ENCODE measurements at regions not wholly inside any gene's neighbourhood (a gene's known extent, or its start where the extent isn't known, plus 50 kb on each side); places are given as distances from the start of the nearest gene placed in this dataset.

DNA sequence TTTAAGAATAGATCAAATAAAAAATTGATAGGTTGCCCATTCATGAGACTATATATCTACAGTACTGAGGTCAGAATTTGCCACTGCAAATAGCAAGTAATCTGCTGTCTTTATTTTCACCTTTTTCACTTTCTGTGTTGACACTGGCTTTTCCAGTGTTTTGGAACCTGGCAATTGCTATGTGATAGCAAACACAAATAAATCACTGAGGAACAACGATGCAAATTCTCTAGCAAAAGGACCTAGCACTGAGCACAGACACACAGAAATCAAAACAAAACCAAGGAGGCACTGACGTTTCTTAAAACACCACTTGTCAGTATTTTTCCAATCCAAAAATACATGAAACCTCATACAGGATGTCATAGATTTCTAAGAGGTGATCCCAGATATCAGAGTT lies 210.7 kb downstream of the DHX15 start:
- no peaks in the 10 kb centered on the region for H3K36me3 Mint-ChIP-seq
- H3K36me3 ChIP-seq (ENCODE audit: control insufficient read depth in 2 of 3, insufficient read depth in 3 of 3, low read length in 3 of 3), result no peaks in the 10 kb centered on the region
- no peak overlapping the region for H3K4me3 ChIP-seq (ENCODE audit: low read length)
- H3K27me3 ChIP-seq (ENCODE audit: control insufficient read depth in 2 of 2, insufficient read depth in 2 of 2, low read length in 2 of 2), result no peaks in the 10 kb centered on the region
- H3K9me3 ChIP-seq (ENCODE audit: control insufficient read depth in 2 of 3, low read length in 3 of 3), result no peaks in the 10 kb centered on the region
- intact Hi-C loops (cut with micrococcal nuclease), result no loop called here
- H3K4me1 ChIP-seq (ENCODE audit: control insufficient read depth in 2 of 2, insufficient read depth in 2 of 2, low read length in 2 of 2), result no peaks in the 10 kb centered on the region
- H3K27ac Mint-ChIP-seq, result no peak overlapping the region
- ChIA-PET POLR2A (no interaction called here), CTCF (no interaction called here)
- ATAC-seq (no peak), DNase-seq (no peak)
- no peak overlapping the region for H3K27ac ChIP-seq (ENCODE audit: low read depth, low read length)
- no peaks in the 10 kb centered on the region for H3K4me1 Mint-ChIP-seq
- no peak overlapping the region for H3K4me3 Mint-ChIP-seq
- H3K27me3 Mint-ChIP-seq, result peaks cover 0 to 11% (median 6%) of the 10 kb centered on the region in 5 donors
- peaks cover 0 to 6% (median 2%) of the 10 kb centered on the region in 11 donors for H3K9me3 Mint-ChIP-seq

DNA sequence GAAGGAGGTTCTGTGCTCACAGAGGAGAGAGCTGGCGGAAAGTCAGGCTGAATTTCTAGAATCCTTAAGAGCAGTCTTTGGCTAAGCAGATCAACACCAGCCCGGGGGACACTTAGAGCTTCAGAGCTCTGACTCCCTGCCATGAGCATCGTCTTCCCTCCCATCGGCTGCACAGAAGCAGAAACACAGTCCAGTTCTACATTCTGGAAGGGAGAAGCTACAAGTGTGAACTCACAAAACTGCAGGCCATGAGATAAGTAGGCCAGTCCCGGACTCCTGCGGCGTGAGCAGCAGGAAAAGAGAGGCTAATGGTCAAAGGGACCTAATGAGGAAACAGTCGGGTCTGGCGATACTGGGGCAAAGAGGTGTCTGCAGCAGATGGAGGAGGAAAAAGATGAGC lies 211.5 kb downstream of the DHX15 start:
- H3K27me3 Mint-ChIP-seq, result peaks cover 0 to 11% (median 6%) of the 10 kb centered on the region in 5 donors
- H3K36me3 Mint-ChIP-seq, result no peaks in the 10 kb centered on the region
- Histone ChIP-seq H3K27me3 (ENCODE audit: control insufficient read depth in 2 of 2, insufficient read depth in 2 of 2, low read length in 2 of 2) (no peaks in the 10 kb centered on the region), H3K27ac (ENCODE audit: low read depth, low read length) (no peak overlapping the region), H3K4me1 (ENCODE audit: control insufficient read depth in 2 of 2, insufficient read depth in 2 of 2, low read length in 2 of 2) (no peaks in the 10 kb centered on the region), H3K9me3 (ENCODE audit: control insufficient read depth in 2 of 3, low read length in 3 of 3) (no peaks in the 10 kb centered on the region), H3K4me3 (ENCODE audit: low read length) (no peak overlapping the region), H3K36me3 (ENCODE audit: control insufficient read depth in 2 of 3, insufficient read depth in 3 of 3, low read length in 3 of 3) (no peaks in the 10 kb centered on the region)
- ChIA-PET CTCF (no interaction called here), POLR2A (no interaction called here)
- intact Hi-C loops (cut with micrococcal nuclease), result no loop called here
- ATAC-seq, result no peak
- H3K4me1 Mint-ChIP-seq, result no peaks in the 10 kb centered on the region
- no peak for DNase-seq
- H3K27ac Mint-ChIP-seq, result no peak overlapping the region
- peaks cover 0 to 6% (median 2%) of the 10 kb centered on the region in 11 donors for H3K9me3 Mint-ChIP-seq
- no peak overlapping the region for H3K4me3 Mint-ChIP-seq

GRCh38 chr4:24372341-24372740 lies 212.0 kb downstream of the DHX15 start:
- Mint-ChIP-seq H3K4me1 (no peaks in the 10 kb centered on the region), H3K36me3 (no peaks in the 10 kb centered on the region), H3K9me3 (peaks cover 0 to 6% (median 2%) of the 10 kb centered on the region in 11 donors), H3K27me3 (peaks cover 0 to 8% (median 6%) of the 10 kb centered on the region in 5 donors), H3K27ac (no peak overlapping the region), H3K4me3 (no peak overlapping the region)
- Histone ChIP-seq H3K36me3 (ENCODE audit: control insufficient read depth in 2 of 3, insufficient read depth in 3 of 3, low read length in 3 of 3) (no peaks in the 10 kb centered on the region), H3K27ac (ENCODE audit: low read depth, low read length) (no peak overlapping the region), H3K4me3 (ENCODE audit: low read length) (no peak overlapping the region), H3K9me3 (ENCODE audit: control insufficient read depth in 2 of 3, low read length in 3 of 3) (no peaks in the 10 kb centered on the region), H3K27me3 (ENCODE audit: control insufficient read depth in 2 of 2, insufficient read depth in 2 of 2, low read length in 2 of 2) (no peaks in the 10 kb centered on the region), H3K4me1 (ENCODE audit: control insufficient read depth in 2 of 2, insufficient read depth in 2 of 2, low read length in 2 of 2) (no peaks in the 10 kb centered on the region)
- ChIA-PET POLR2A (no interaction called here), CTCF (no interaction called here)
- DNase-seq, result no peak
- intact Hi-C loops (cut with micrococcal nuclease), result no loop called here
- ATAC-seq, result no peak

DNA sequence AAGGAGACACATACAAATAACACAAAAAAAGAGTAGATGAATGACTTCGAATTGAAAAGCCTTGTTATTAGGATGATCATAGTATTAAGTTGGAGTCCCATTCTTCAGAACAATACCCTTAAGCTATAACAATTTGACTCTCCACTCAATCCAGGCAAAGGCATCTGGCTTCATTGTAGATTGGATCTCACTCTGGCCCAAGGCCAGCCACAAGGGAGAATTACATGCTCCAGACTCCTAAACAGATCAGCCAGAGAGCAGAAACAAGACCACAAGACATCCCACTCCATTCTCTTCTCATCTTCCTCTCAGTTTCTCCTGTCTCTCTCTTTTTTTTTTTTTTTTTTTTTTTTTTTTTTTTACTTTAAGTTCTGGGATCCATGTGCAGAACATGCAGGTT lies 213.9 kb downstream of the DHX15 start:
- H3K4me3 ChIP-seq (ENCODE audit: low read length), result no peak overlapping the region
- ChIA-PET CTCF (no interaction called here), POLR2A (no interaction called here)
- H3K9me3 ChIP-seq (ENCODE audit: control insufficient read depth in 2 of 3, low read length in 3 of 3), result no peaks in the 10 kb centered on the region
- no peaks in the 10 kb centered on the region for H3K4me1 ChIP-seq (ENCODE audit: control insufficient read depth in 2 of 2, insufficient read depth in 2 of 2, low read length in 2 of 2)
- no peaks in the 10 kb centered on the region for H3K36me3 Mint-ChIP-seq
- H3K36me3 ChIP-seq (ENCODE audit: control insufficient read depth in 2 of 3, insufficient read depth in 3 of 3, low read length in 3 of 3), result no peaks in the 10 kb centered on the region
- no peak overlapping the region for H3K27ac Mint-ChIP-seq
- H3K9me3 Mint-ChIP-seq, result peaks cover 0 to 4% (median 2%) of the 10 kb centered on the region in 11 donors
- intact Hi-C loops (cut with micrococcal nuclease), result no loop called here
- H3K27me3 ChIP-seq (ENCODE audit: control insufficient read depth in 2 of 2, insufficient read depth in 2 of 2, low read length in 2 of 2), result no peaks in the 10 kb centered on the region
- H3K27ac ChIP-seq (ENCODE audit: low read depth, low read length), result no peak overlapping the region
- H3K4me1 Mint-ChIP-seq, result no peaks in the 10 kb centered on the region
- no peak overlapping the region for H3K4me3 Mint-ChIP-seq
- ATAC-seq, result no peak
- DNase-seq, result no peak
- peaks cover 0 to 8% (median 1%) of the 10 kb centered on the region in 5 donors for H3K27me3 Mint-ChIP-seq

- no peak overlapping the region for H3K27ac Mint-ChIP-seq
- Histone ChIP-seq H3K27ac (ENCODE audit: low read depth, low read length) (no peak overlapping the region), H3K27me3 (ENCODE audit: control insufficient read depth in 2 of 2, insufficient read depth in 2 of 2, low read length in 2 of 2) (no peaks in the 10 kb centered on the region), H3K9me3 (ENCODE audit: control insufficient read depth in 2 of 3, low read length in 3 of 3) (no peaks in the 10 kb centered on the region), H3K4me3 (ENCODE audit: low read length) (no peak overlapping the region), H3K4me1 (ENCODE audit: control insufficient read depth in 2 of 2, insufficient read depth in 2 of 2, low read length in 2 of 2) (no peaks in the 10 kb centered on the region), H3K36me3 (ENCODE audit: control insufficient read depth in 2 of 3, insufficient read depth in 3 of 3, low read length in 3 of 3) (no peaks in the 10 kb centered on the region)
- no peaks in the 10 kb centered on the region for H3K36me3 Mint-ChIP-seq
- no peak overlapping the region for H3K4me3 Mint-ChIP-seq
- POLR2A ChIA-PET, result no interaction called here
- CTCF ChIA-PET, result no interaction called here
- ATAC-seq, result no peak
- DNase-seq, result no peak
- H3K27me3 Mint-ChIP-seq, result peaks cover 0 to 12% (median 3%) of the 10 kb centered on the region in 5 donors
- no peaks in the 10 kb centered on the region for H3K4me1 Mint-ChIP-seq
- H3K9me3 Mint-ChIP-seq, result peaks cover 0 to 3% (median 0%) of the 10 kb centered on the region in 11 donors
- intact Hi-C loops (cut with micrococcal nuclease), result no loop called here
These were observed 214.8 kb downstream of the DHX15 start for GRCh38 chr4:24369507-24370029.

- no peaks in the 10 kb centered on the region for H3K4me1 Mint-ChIP-seq
- H3K27ac ChIP-seq (ENCODE audit: low read depth, low read length), result no peak overlapping the region
- CTCF ChIA-PET, result no interaction called here
- H3K36me3 Mint-ChIP-seq, result no peaks in the 10 kb centered on the region
- H3K27me3 Mint-ChIP-seq, result peaks cover 0 to 12% (median 3%) of the 10 kb centered on the region in 5 donors
- DNase-seq (no peak), ATAC-seq (no peak)
- POLR2A ChIA-PET, result no interaction called here
- H3K36me3 ChIP-seq (ENCODE audit: control insufficient read depth in 2 of 3, insufficient read depth in 3 of 3, low read length in 3 of 3), result no peaks in the 10 kb centered on the region
- intact Hi-C loops (cut with micrococcal nuclease), result no loop called here
- H3K9me3 ChIP-seq (ENCODE audit: control insufficient read depth in 2 of 3, low read length in 3 of 3), result no peaks in the 10 kb centered on the region
- H3K4me3 ChIP-seq (ENCODE audit: low read length), result no peak overlapping the region
- H3K27me3 ChIP-seq (ENCODE audit: control insufficient read depth in 2 of 2, insufficient read depth in 2 of 2, low read length in 2 of 2), result no peaks in the 10 kb centered on the region
- H3K27ac Mint-ChIP-seq, result no peak overlapping the region
- H3K9me3 Mint-ChIP-seq, result peaks cover 0 to 3% (median 0%) of the 10 kb centered on the region in 11 donors
- no peaks in the 10 kb centered on the region for H3K4me1 ChIP-seq (ENCODE audit: control insufficient read depth in 2 of 2, insufficient read depth in 2 of 2, low read length in 2 of 2)
- no peak overlapping the region for H3K4me3 Mint-ChIP-seq
These were observed 215.6 kb downstream of the DHX15 start for GRCh38 chr4:24368801-24369200.

DNA sequence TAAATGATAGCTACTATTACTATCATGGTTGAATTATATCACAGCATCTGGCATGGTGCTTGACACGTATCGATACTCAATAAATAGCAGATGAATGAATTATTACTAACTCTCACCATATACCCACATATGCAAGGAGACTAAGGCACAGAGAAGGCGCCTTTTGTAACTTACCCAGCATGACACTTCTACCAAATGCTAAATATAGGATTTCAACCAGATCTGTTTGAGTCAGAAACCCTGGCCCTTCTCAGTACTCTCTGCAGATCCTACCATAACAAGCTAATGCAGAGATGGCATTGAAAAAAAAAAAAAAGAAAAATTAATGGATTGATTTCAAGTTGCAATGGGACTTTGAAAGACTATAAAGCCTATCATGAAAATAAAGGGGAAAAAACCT lies 219.5 kb downstream of the DHX15 start:
- H3K36me3 ChIP-seq (ENCODE audit: control insufficient read depth in 2 of 3, insufficient read depth in 3 of 3, low read length in 3 of 3), result no peaks in the 10 kb centered on the region

More for the DNA sequence above, 219.5 kb downstream of the DHX15 start:
- peaks cover 0 to 7% (median 1%) of the 10 kb centered on the region in 5 donors for H3K27me3 Mint-ChIP-seq
- ChIA-PET CTCF (interaction anchor here (0.6 kb wide), 1 partner anchor 519 kb away, joined by 4 read pairs; no protein-coding TSS in a partner anchor), POLR2A (no interaction called here)
- Histone ChIP-seq H3K9me3 (ENCODE audit: control insufficient read depth in 2 of 3, low read length in 3 of 3) (no peaks in the 10 kb centered on the region), H3K27me3 (ENCODE audit: control insufficient read depth in 2 of 2, insufficient read depth in 2 of 2, low read length in 2 of 2) (no peaks in the 10 kb centered on the region), H3K4me3 (ENCODE audit: low read length) (no peak overlapping the region), H3K4me1 (ENCODE audit: control insufficient read depth in 2 of 2, insufficient read depth in 2 of 2, low read length in 2 of 2) (no peaks in the 10 kb centered on the region), H3K27ac (ENCODE audit: low read depth, low read length) (no peak overlapping the region)
- no peak overlapping the region for H3K4me3 Mint-ChIP-seq
- no peaks in the 10 kb centered on the region for H3K9me3 Mint-ChIP-seq
- H3K27ac Mint-ChIP-seq, result no peak overlapping the region
- intact Hi-C loops (cut with micrococcal nuclease), result no loop called here
- H3K36me3 Mint-ChIP-seq, result no peaks in the 10 kb centered on the region
- no peak for ATAC-seq
- no peak for DNase-seq
- H3K4me1 Mint-ChIP-seq, result no peaks in the 10 kb centered on the region

Data from naive thymus-derived CD4-positive, alpha-beta T cell (primary cell).